ENCODE measurements at regions not wholly inside any gene's neighbourhood (a gene's known extent, or its start where the extent isn't known, plus 50 kb on each side); places are given as distances from the start of the nearest gene placed in this dataset.

DNA sequence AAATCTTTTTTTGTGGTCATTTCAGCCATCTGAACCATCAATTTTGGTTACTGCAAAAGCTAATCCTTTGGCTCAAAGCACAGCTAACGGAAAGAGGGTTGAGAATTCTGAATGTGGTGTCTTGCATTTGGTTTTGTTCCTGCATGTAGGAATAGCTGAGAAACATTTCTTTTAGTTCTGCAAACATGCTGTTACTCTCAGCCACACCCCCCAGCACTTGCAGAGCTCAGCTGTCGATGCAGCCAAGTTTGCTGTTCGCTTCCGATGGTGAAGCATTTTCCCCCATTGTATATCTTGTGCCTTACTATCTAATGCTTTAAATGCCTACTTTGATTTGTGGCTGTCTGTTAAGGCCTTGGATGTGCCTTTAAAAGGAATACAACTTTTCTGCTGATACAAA lies 294.9 kb upstream of the FANCL start:
- no peaks in the 10 kb centered on the region for H3K4me1 ChIP-seq (ENCODE audit: insufficient read depth, low read length)
- TF ChIP-seq, protein P1, sequence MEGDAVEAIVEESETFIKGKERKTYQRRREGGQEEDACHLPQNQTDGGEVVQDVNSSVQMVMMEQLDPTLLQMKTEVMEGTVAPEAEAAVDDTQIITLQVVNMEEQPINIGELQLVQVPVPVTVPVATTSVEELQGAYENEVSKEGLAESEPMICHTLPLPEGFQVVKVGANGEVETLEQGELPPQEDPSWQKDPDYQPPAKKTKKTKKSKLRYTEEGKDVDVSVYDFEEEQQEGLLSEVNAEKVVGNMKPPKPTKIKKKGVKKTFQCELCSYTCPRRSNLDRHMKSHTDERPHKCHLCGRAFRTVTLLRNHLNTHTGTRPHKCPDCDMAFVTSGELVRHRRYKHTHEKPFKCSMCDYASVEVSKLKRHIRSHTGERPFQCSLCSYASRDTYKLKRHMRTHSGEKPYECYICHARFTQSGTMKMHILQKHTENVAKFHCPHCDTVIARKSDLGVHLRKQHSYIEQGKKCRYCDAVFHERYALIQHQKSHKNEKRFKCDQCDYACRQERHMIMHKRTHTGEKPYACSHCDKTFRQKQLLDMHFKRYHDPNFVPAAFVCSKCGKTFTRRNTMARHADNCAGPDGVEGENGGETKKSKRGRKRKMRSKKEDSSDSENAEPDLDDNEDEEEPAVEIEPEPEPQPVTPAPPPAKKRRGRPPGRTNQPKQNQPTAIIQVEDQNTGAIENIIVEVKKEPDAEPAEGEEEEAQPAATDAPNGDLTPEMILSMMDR (IDR thresholded peaks at IDR 0.05; ENCODE audit: borderline replicate concordance, extremely low read depth, low read length, poor library complexity, severe bottlenecking), result no peak
- no peak for TF ChIP-seq EZH2 (IDR thresholded peaks at IDR 0.05; ENCODE audit: borderline replicate concordance, low read depth, low read length, severe bottlenecking)
- H3K9ac ChIP-seq (ENCODE audit: low read depth, low read length), result no peak overlapping the region

DNA sequence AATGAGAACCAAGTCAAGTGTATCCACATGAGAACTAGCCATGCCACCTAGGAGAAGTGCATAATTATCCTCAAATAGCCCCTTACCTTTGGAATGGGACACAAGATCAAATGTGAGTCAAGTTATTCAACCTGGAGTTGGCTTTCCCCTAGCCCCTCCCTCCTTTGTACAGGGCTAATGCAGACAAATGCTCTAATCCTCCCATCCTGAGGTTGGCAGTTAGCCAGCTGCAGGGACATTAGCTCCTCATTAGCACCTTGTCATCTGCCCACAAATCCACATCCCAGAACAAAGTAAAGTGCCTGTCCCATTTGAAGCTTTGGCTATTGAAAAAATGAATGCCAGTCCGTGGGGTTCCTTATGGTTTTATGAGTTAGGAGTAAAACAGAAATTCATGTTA lies 294.1 kb upstream of the FANCL start:
- DNase-seq, result no peak

More for the DNA sequence above, 294.9 kb upstream of the FANCL start:
- Histone ChIP-seq H3K4me2 (ENCODE audit: insufficient read depth, low read length) (no peak overlapping the region), H3K9me3 (ENCODE audit: insufficient read depth, low read length, severe bottlenecking) (no peaks in the 10 kb centered on the region), H3K79me2 (ENCODE audit: insufficient read depth, low read length) (no peaks in the 10 kb centered on the region), H3K4me3 (ENCODE audit: low read depth in 1 of 2, low read length in 2 of 2) (no peak overlapping the region), H3K27me3 (ENCODE audit: insufficient read depth, low read length, poor library complexity) (peaks cover 11% of the 10 kb centered on the region), H2AFZ (ENCODE audit: low read depth, low read length) (no peak overlapping the region), H4K20me1 (ENCODE audit: insufficient read depth, low read length) (no peaks in the 10 kb centered on the region), H3K27ac (ENCODE audit: low read length) (no peak overlapping the region), H3K36me3 (ENCODE audit: insufficient read depth, low read length) (no peaks in the 10 kb centered on the region)
- DNase-seq, result no peak
- ATAC-seq (ENCODE audit: insufficient read depth, low read depth), result no peak

DNA sequence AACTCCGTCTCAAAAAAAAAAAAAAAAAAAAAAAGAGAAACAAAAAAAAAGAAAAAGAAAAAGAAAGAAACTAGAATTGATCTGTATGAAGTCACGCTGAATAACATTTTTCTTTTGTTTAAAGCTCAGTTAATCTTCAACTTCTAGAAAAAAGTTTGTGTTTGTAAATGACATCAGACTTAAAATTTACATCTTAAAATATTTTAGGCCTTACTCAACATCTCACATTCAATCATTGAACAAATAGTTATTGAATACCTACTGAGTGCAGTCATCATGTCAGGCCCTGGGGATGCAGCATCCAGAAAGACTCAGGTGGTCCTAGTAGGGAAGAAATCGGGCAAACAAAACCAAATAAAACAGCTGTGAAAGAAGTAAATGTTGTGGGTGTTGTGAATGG lies 292.3 kb upstream of the FANCL start:
- Histone ChIP-seq H3K27me3 (ENCODE audit: insufficient read depth, low read length, poor library complexity) (peaks cover 7% of the 10 kb centered on the region), H3K4me1 (ENCODE audit: insufficient read depth, low read length) (no peaks in the 10 kb centered on the region), H3K27ac (ENCODE audit: low read length) (no peak overlapping the region), H3K4me2 (ENCODE audit: insufficient read depth, low read length) (no peak overlapping the region), H3K9me3 (ENCODE audit: insufficient read depth, low read length, severe bottlenecking) (no peaks in the 10 kb centered on the region), H3K79me2 (ENCODE audit: insufficient read depth, low read length) (no peaks in the 10 kb centered on the region), H3K36me3 (ENCODE audit: insufficient read depth, low read length) (no peaks in the 10 kb centered on the region), H4K20me1 (ENCODE audit: insufficient read depth, low read length) (no peaks in the 10 kb centered on the region), H3K4me3 (ENCODE audit: low read depth in 1 of 2, low read length in 2 of 2) (no peak overlapping the region), H2AFZ (ENCODE audit: low read depth, low read length) (no peak overlapping the region), H3K9ac (ENCODE audit: low read depth, low read length) (no peak overlapping the region)
- TF ChIP-seq, protein P1 (IDR thresholded peaks at IDR 0.05; ENCODE audit: borderline replicate concordance, extremely low read depth, low read length, poor library complexity, severe bottlenecking), result no peak
- no peak for TF ChIP-seq EZH2 (IDR thresholded peaks at IDR 0.05; ENCODE audit: borderline replicate concordance, low read depth, low read length, severe bottlenecking)
- DNase-seq (no peak), ATAC-seq (ENCODE audit: insufficient read depth, low read depth) (no peak)

More for the DNA sequence above, 294.1 kb upstream of the FANCL start:
- Histone ChIP-seq H3K27me3 (ENCODE audit: insufficient read depth, low read length, poor library complexity) (peaks cover 11% of the 10 kb centered on the region), H3K79me2 (ENCODE audit: insufficient read depth, low read length) (no peaks in the 10 kb centered on the region), H3K9me3 (ENCODE audit: insufficient read depth, low read length, severe bottlenecking) (no peaks in the 10 kb centered on the region), H3K4me2 (ENCODE audit: insufficient read depth, low read length) (no peak overlapping the region), H2AFZ (ENCODE audit: low read depth, low read length) (no peak overlapping the region), H3K4me3 (ENCODE audit: low read depth in 1 of 2, low read length in 2 of 2) (no peak overlapping the region), H3K9ac (ENCODE audit: low read depth, low read length) (no peak overlapping the region), H3K4me1 (ENCODE audit: insufficient read depth, low read length) (no peaks in the 10 kb centered on the region), H4K20me1 (ENCODE audit: insufficient read depth, low read length) (no peaks in the 10 kb centered on the region), H3K27ac (ENCODE audit: low read length) (no peak overlapping the region), H3K36me3 (ENCODE audit: insufficient read depth, low read length) (no peaks in the 10 kb centered on the region)
- no peak for TF ChIP-seq EZH2 (IDR thresholded peaks at IDR 0.05; ENCODE audit: borderline replicate concordance, low read depth, low read length, severe bottlenecking)
- TF ChIP-seq, protein P1 (IDR thresholded peaks at IDR 0.05; ENCODE audit: borderline replicate concordance, extremely low read depth, low read length, poor library complexity, severe bottlenecking), result no peak
- ATAC-seq (ENCODE audit: insufficient read depth, low read depth), result no peak

DNA sequence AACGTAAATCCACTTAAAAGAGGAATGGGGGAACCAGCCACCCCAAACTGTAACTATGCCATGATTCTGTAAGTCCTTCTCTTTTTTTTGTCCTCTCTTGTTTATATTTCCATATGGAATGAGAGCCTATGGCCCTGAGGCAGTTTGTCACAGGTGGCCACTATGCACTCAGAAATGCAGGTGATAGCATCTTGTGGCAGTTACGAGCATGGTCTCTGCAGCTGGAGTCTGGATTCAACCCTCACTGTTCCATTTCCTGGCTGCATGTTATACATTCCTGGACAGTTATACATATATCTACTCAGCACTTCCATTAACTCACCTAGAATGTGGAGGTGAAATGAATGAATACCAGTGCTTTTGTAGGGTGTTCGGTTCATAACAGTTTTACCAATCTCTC lies 291.5 kb upstream of the FANCL start:
- Histone ChIP-seq H4K20me1 (ENCODE audit: insufficient read depth, low read length) (no peaks in the 10 kb centered on the region), H3K27ac (ENCODE audit: low read length) (no peak overlapping the region), H3K4me1 (ENCODE audit: insufficient read depth, low read length) (no peaks in the 10 kb centered on the region), H3K36me3 (ENCODE audit: insufficient read depth, low read length) (no peaks in the 10 kb centered on the region), H3K9me3 (ENCODE audit: insufficient read depth, low read length, severe bottlenecking) (no peaks in the 10 kb centered on the region), H3K79me2 (ENCODE audit: insufficient read depth, low read length) (no peaks in the 10 kb centered on the region), H3K4me2 (ENCODE audit: insufficient read depth, low read length) (no peak overlapping the region), H3K27me3 (ENCODE audit: insufficient read depth, low read length, poor library complexity) (peaks cover 5% of the 10 kb centered on the region), H3K4me3 (ENCODE audit: low read depth in 1 of 2, low read length in 2 of 2) (no peak overlapping the region), H3K9ac (ENCODE audit: low read depth, low read length) (no peak overlapping the region), H2AFZ (ENCODE audit: low read depth, low read length) (no peak overlapping the region)
- DNase-seq (no peak), ATAC-seq (ENCODE audit: insufficient read depth, low read depth) (no peak)
- TF ChIP-seq EZH2 (IDR thresholded peaks at IDR 0.05; ENCODE audit: borderline replicate concordance, low read depth, low read length, severe bottlenecking), result no peak
- TF ChIP-seq, protein P1 (IDR thresholded peaks at IDR 0.05; ENCODE audit: borderline replicate concordance, extremely low read depth, low read length, poor library complexity, severe bottlenecking), result no peak
